CD8-positive, alpha-beta memory T cell (primary cell): ENCODE measurements at regions not wholly inside any gene's neighbourhood (a gene's known extent, or its start where the extent isn't known, plus 50 kb on each side); places are given as distances from the start of the nearest gene placed in this dataset.

Source experiments
- CTCF ChIA-PET: fragments of 350-600 bp; sonication (Branson Sonifier 250); formaldehyde crosslinking; loops from one replicate; lab custom pipeline; 2021; ENCODE audit warnings: antibody characterized with exemption; lab: Charles Lee
- POLR2A ChIA-PET: fragments of 350-600 bp; sonication (Branson Sonifier 250); formaldehyde crosslinking; loops from one replicate; lab custom pipeline; 2021; ENCODE audit warnings: antibody characterized with exemption; lab: Charles Lee
- DNase-seq, 5 donors: peaks; one replicate each; pipeline versions ENCODE4 v3.0.0 to v3.0.0-alpha.2; 2020 to 2022; ENCODE audit warnings: mixed read lengths in 1 of 5
- H3K27ac ChIP-seq: one replicate; pipeline ENCODE4 v1.7.0; 2013; ENCODE audit warnings: low read depth, mild to moderate bottlenecking, low read length, moderate library complexity
- H3K27me3 ChIP-seq: 2 replicates; pipeline ENCODE4 v1.7.0; 2013; ENCODE audit warnings: low read length, mild to moderate bottlenecking; ENCODE audit not compliant: insufficient read depth, poor library complexity, severe bottlenecking
- H3K36me3 ChIP-seq: 2 replicates; pipeline ENCODE4 v1.7.0; 2013; ENCODE audit warnings: mild to moderate bottlenecking, low read length, moderate library complexity; ENCODE audit not compliant: insufficient read depth
- H3K4me1 ChIP-seq: 2 replicates; pipeline ENCODE4 v1.7.0; 2013; ENCODE audit warnings: mild to moderate bottlenecking, low read length, moderate library complexity; ENCODE audit not compliant: insufficient read depth
- H3K4me3 ChIP-seq: 2 replicates; pipeline ENCODE4 v1.7.0; 2013; ENCODE audit warnings: mild to moderate bottlenecking, low read length
- H3K9me3 ChIP-seq: 2 replicates; pipeline ENCODE4 v1.7.0; 2013; ENCODE audit warnings: mild to moderate bottlenecking, low read length
- H3K27ac Mint-ChIP-seq, 8 donors: one replicate each; pipeline ENCODE4 v1.8.0; 2020 to 2021; ENCODE audit warnings: mixed read lengths in 8 of 8, mild to moderate bottlenecking in 6 of 8, inconsistent platforms in 3 of 8, moderate library complexity in 3 of 8
- H3K27me3 Mint-ChIP-seq, 2 donors: one replicate each; pipeline ENCODE4 v1.8.0; 2020 to 2021; ENCODE audit warnings: mixed read lengths in 2 of 2, mild to moderate bottlenecking in 1 of 2, moderate library complexity in 1 of 2
- H3K36me3 Mint-ChIP-seq, 3 donors: one replicate each; pipeline ENCODE4 v1.8.0; 2020 to 2021; ENCODE audit warnings: mixed read lengths in 3 of 3, inconsistent platforms in 1 of 3, mild to moderate bottlenecking in 1 of 3
- H3K4me1 Mint-ChIP-seq, 3 donors: one replicate each; pipeline ENCODE4 v1.8.0; 2020 to 2021; ENCODE audit warnings: mixed read lengths in 3 of 3, inconsistent platforms in 1 of 3, mild to moderate bottlenecking in 1 of 3
- H3K4me3 Mint-ChIP-seq, 7 donors: one replicate each; pipeline ENCODE4 v1.8.0; 2020 to 2021; ENCODE audit warnings: mixed read lengths in 7 of 7, mild to moderate bottlenecking in 6 of 7, moderate library complexity in 4 of 7, inconsistent platforms in 2 of 7
- H3K9me3 Mint-ChIP-seq, 5 donors: one replicate each; pipeline ENCODE4 v1.8.0; 2020 to 2022; ENCODE audit warnings: mixed read lengths in 5 of 5, mild to moderate bottlenecking in 3 of 5, moderate library complexity in 2 of 5, inconsistent platforms in 1 of 5

GRCh38 chr6:141562851-141563763, 569.6 kb upstream of the GJE1 start:
- Mint-ChIP-seq H3K4me1 (peaks cover 10 to 14% (median 13%) of the 10 kb centered on the region in 3 donors), H3K27me3 (peaks cover 0 to 11% of the 10 kb centered on the region in 2 donors)
- no peaks in the 10 kb centered on the region for H3K9me3 ChIP-seq

GRCh38 chr6:141562186-141562811, 570.4 kb upstream of the GJE1 start:
- H3K9me3 Mint-ChIP-seq = no peaks in the 10 kb centered on the region
- POLR2A ChIA-PET = interaction anchor here (1.2 kb wide), 1 partner anchor 79 kb away, joined by 3 read pairs; no protein-coding TSS in a partner anchor

More at GRCh38 chr6:141562851-141563763, 569.6 kb upstream of the GJE1 start:
- Histone ChIP-seq H3K27ac (no peak overlapping the region), H3K4me3 (peak overlapping the region; percentile 49), H3K27me3 (no peaks in the 10 kb centered on the region), H3K36me3 (no peaks in the 10 kb centered on the region), H3K4me1 (no peaks in the 10 kb centered on the region)
- Mint-ChIP-seq H3K27ac (peak overlapping the region; percentile 2 to 93 (median 82)), H3K4me3 (peak overlapping the region; percentile 81 to 89 (median 84)), H3K9me3 (no peaks in the 10 kb centered on the region), H3K36me3 (no peaks in the 10 kb centered on the region)
- ChIA-PET POLR2A (interaction anchor here (1.2 kb wide), 1 partner anchor 80 kb away, joined by 3 read pairs; no protein-coding TSS in a partner anchor), CTCF (interaction anchor here (1.0 to 2.4 kb wide), 4 partner anchors 80 to 549 kb away, joined by 3 to 8 read pairs (median 6); no protein-coding TSS in a partner anchor)
- DNase-seq = peak; percentile 36 to 78 (median 63)

GRCh38 chr6:141561154-141561553, 571.6 kb upstream of the GJE1 start:
- DNase-seq = no peak
- H3K27ac Mint-ChIP-seq = no peak overlapping the region
- Histone ChIP-seq H3K27me3 (no peaks in the 10 kb centered on the region), H3K9me3 (no peaks in the 10 kb centered on the region), H3K4me3 (no peak overlapping the region), H3K27ac (no peak overlapping the region), H3K4me1 (no peaks in the 10 kb centered on the region), H3K36me3 (no peaks in the 10 kb centered on the region)
- H3K4me1 Mint-ChIP-seq = peaks cover 10 to 14% (median 13%) of the 10 kb centered on the region in 3 donors
- H3K27me3 Mint-ChIP-seq = peaks cover 0 to 11% of the 10 kb centered on the region in 2 donors
- CTCF ChIA-PET = interaction anchor here (2.0 kb wide), 1 partner anchor 252 kb away, joined by 7 read pairs; no protein-coding TSS in a partner anchor
- no peaks in the 10 kb centered on the region for H3K36me3 Mint-ChIP-seq
- H3K4me3 Mint-ChIP-seq = peak overlapping the region in 1 of 7 donors; percentile 23
- POLR2A ChIA-PET = no interaction called here
- H3K9me3 Mint-ChIP-seq = no peaks in the 10 kb centered on the region

More at GRCh38 chr6:141562186-141562811, 570.4 kb upstream of the GJE1 start:
- H3K27ac Mint-ChIP-seq = peak overlapping the region; percentile 2 to 93 (median 82)
- peak in 2 of 5 donors; percentile 1 to 48 for DNase-seq
- H3K36me3 Mint-ChIP-seq = no peaks in the 10 kb centered on the region
- H3K4me1 Mint-ChIP-seq = peaks cover 10 to 14% (median 13%) of the 10 kb centered on the region in 3 donors
- Histone ChIP-seq H3K9me3 (no peaks in the 10 kb centered on the region), H3K36me3 (no peaks in the 10 kb centered on the region), H3K4me3 (peak overlapping the region; percentile 49), H3K4me1 (no peaks in the 10 kb centered on the region), H3K27ac (no peak overlapping the region), H3K27me3 (no peaks in the 10 kb centered on the region)
- peaks cover 0 to 11% of the 10 kb centered on the region in 2 donors for H3K27me3 Mint-ChIP-seq
- H3K4me3 Mint-ChIP-seq = peak overlapping the region; percentile 81 to 89 (median 84)
- CTCF ChIA-PET = interaction anchor here (1.8 to 2.0 kb wide), 2 partner anchors 79 to 253 kb away, joined by 5 to 7 read pairs; no protein-coding TSS in a partner anchor

GRCh38 chr6:141552463-141552862, 580.3 kb upstream of the GJE1 start:
- DNase-seq = no peak
- ChIA-PET CTCF (no interaction called here), POLR2A (no interaction called here)
- no peaks in the 10 kb centered on the region for H3K9me3 ChIP-seq
- H3K36me3 ChIP-seq = no peaks in the 10 kb centered on the region
- no peak overlapping the region for H3K4me3 ChIP-seq
- H3K4me1 Mint-ChIP-seq = peaks cover 4 to 14% (median 9%) of the 10 kb centered on the region in 3 donors
- peaks cover 0 to 17% (median 0%) of the 10 kb centered on the region in 5 donors for H3K9me3 Mint-ChIP-seq
- no peaks in the 10 kb centered on the region for H3K4me1 ChIP-seq
- no peak overlapping the region for H3K27ac Mint-ChIP-seq
- H3K4me3 Mint-ChIP-seq = no peak overlapping the region
- H3K36me3 Mint-ChIP-seq = peaks cover 0 to 6% (median 4%) of the 10 kb centered on the region in 3 donors
- no peak overlapping the region for H3K27ac ChIP-seq
- no peaks in the 10 kb centered on the region for H3K27me3 ChIP-seq
- no peaks in the 10 kb centered on the region for H3K27me3 Mint-ChIP-seq

GRCh38 chr6:141552031-141552430, 580.7 kb upstream of the GJE1 start:
- POLR2A ChIA-PET = no interaction called here
- Histone ChIP-seq H3K4me1 (no peaks in the 10 kb centered on the region), H3K27ac (no peak overlapping the region), H3K27me3 (no peaks in the 10 kb centered on the region), H3K4me3 (no peak overlapping the region), H3K36me3 (no peaks in the 10 kb centered on the region), H3K9me3 (no peaks in the 10 kb centered on the region)
- H3K36me3 Mint-ChIP-seq = peaks cover 0 to 6% (median 4%) of the 10 kb centered on the region in 3 donors
- H3K27me3 Mint-ChIP-seq = no peaks in the 10 kb centered on the region
- H3K4me1 Mint-ChIP-seq = peaks cover 4 to 14% (median 9%) of the 10 kb centered on the region in 3 donors
- H3K27ac Mint-ChIP-seq = no peak overlapping the region
- no peak overlapping the region for H3K4me3 Mint-ChIP-seq
- peaks cover 0 to 17% (median 0%) of the 10 kb centered on the region in 5 donors for H3K9me3 Mint-ChIP-seq
- DNase-seq = no peak
- CTCF ChIA-PET = no interaction called here

- Histone ChIP-seq H3K9me3 (no peaks in the 10 kb centered on the region), H3K4me3 (no peak overlapping the region), H3K27ac (no peak overlapping the region), H3K4me1 (no peaks in the 10 kb centered on the region), H3K36me3 (no peaks in the 10 kb centered on the region), H3K27me3 (no peaks in the 10 kb centered on the region)
- no peak for DNase-seq
- no peak overlapping the region for H3K27ac Mint-ChIP-seq
- H3K4me1 Mint-ChIP-seq = peaks cover 4 to 14% (median 9%) of the 10 kb centered on the region in 3 donors
- peaks cover 0 to 2% of the 10 kb centered on the region in 2 donors for H3K27me3 Mint-ChIP-seq
- POLR2A ChIA-PET = no interaction called here
- H3K36me3 Mint-ChIP-seq = peaks cover 0 to 6% (median 4%) of the 10 kb centered on the region in 3 donors
- CTCF ChIA-PET = no interaction called here
- no peak overlapping the region for H3K4me3 Mint-ChIP-seq
- peaks cover 0 to 17% (median 0%) of the 10 kb centered on the region in 5 donors for H3K9me3 Mint-ChIP-seq
These were observed 581.4 kb upstream of the GJE1 start for GRCh38 chr6:141551318-141551717.

GRCh38 chr6:141550471-141550870, 582.3 kb upstream of the GJE1 start:
- H3K4me1 Mint-ChIP-seq = peaks cover 4 to 14% (median 9%) of the 10 kb centered on the region in 3 donors
- CTCF ChIA-PET = no interaction called here
- H3K27me3 Mint-ChIP-seq = peaks cover 0 to 2% of the 10 kb centered on the region in 2 donors
- Histone ChIP-seq H3K4me1 (no peaks in the 10 kb centered on the region), H3K4me3 (no peak overlapping the region), H3K36me3 (no peaks in the 10 kb centered on the region), H3K27ac (no peak overlapping the region), H3K9me3 (no peaks in the 10 kb centered on the region), H3K27me3 (no peaks in the 10 kb centered on the region)
- peaks cover 0 to 17% (median 0%) of the 10 kb centered on the region in 5 donors for H3K9me3 Mint-ChIP-seq
- no peak for DNase-seq
- H3K36me3 Mint-ChIP-seq = peaks cover 0 to 6% (median 4%) of the 10 kb centered on the region in 3 donors
- H3K4me3 Mint-ChIP-seq = no peak overlapping the region
- POLR2A ChIA-PET = no interaction called here
- H3K27ac Mint-ChIP-seq = no peak overlapping the region
